ENCODE measurements at regions not wholly inside any gene's neighbourhood (a gene's known extent, or its start where the extent isn't known, plus 50 kb on each side); places are given as distances from the start of the nearest gene placed in this dataset.

- TF ChIP-seq CTCF (IDR thresholded peaks at IDR 0.05; ENCODE audit: low read depth, low read length, missing input control) = no peak
- no peak for TF ChIP-seq YY1 (IDR thresholded peaks at IDR 0.05)
- no peak for TF ChIP-seq FOXA1 (IDR thresholded peaks at IDR 0.05)
- TF ChIP-seq TAF1 (conservative IDR thresholded peaks at IDR 0.05) = no peak
- TF ChIP-seq GABPA (IDR thresholded peaks at IDR 0.05 in 1 of 2, conservative IDR thresholded peaks at IDR 0.05 in 1 of 2) = no peak
- no peak for TF ChIP-seq ATF3 (IDR thresholded peaks at IDR 0.05)
- TF ChIP-seq MAX (IDR thresholded peaks at IDR 0.05) = no peak
- no peak for TF ChIP-seq RXRA (IDR thresholded peaks at IDR 0.05)
- no peak for TF ChIP-seq ZBTB33 (IDR thresholded peaks at IDR 0.05)
- TF ChIP-seq RAD21 (IDR thresholded peaks at IDR 0.05) = no peak
- no peak for TF ChIP-seq SP1 (IDR thresholded peaks at IDR 0.05)
- no peak for TF ChIP-seq REST (IDR thresholded peaks at IDR 0.05)
- no peak for TF ChIP-seq EGR1 (IDR thresholded peaks at IDR 0.05; ENCODE audit: low read depth in 2 of 2)
- no peak for TF ChIP-seq JUND (IDR thresholded peaks at IDR 0.05)
These were observed 902.4 kb upstream of the PIK3C3 start for GRCh38 chr18:41052625-41053024.

Data from liver (tissue), 3 donors.